ENCODE measurements at regions not wholly inside any gene's neighbourhood (a gene's known extent, or its start where the extent isn't known, plus 50 kb on each side); places are given as distances from the start of the nearest gene placed in this dataset.

DNA sequence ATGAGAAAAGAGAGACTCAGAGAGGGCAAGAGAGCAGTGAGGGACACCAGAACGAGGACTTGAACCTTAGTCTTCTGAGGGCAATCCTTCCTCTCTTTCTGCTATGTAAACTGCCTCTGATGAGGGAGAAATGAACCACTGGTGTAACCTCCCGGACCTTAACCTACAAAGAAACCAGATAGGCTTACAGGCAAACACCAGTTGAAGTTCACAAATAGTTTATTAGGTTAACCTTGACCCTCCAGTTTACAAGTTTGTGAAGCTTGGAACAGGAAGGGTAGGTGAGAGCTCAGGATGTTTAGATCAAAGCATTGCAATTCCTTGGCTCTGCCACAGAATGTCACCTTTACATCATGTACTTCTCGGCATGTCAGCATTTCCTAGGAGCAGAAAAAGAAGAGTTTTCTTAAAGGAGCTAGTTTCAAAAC lies 486.4 kb upstream of the SPRED2 start (continued):
- TF ChIP-seq, protein P1, sequence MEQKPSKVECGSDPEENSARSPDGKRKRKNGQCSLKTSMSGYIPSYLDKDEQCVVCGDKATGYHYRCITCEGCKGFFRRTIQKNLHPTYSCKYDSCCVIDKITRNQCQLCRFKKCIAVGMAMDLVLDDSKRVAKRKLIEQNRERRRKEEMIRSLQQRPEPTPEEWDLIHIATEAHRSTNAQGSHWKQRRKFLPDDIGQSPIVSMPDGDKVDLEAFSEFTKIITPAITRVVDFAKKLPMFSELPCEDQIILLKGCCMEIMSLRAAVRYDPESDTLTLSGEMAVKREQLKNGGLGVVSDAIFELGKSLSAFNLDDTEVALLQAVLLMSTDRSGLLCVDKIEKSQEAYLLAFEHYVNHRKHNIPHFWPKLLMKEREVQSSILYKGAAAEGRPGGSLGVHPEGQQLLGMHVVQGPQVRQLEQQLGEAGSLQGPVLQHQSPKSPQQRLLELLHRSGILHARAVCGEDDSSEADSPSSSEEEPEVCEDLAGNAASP (CRISPR knock-in tag; IDR thresholded peaks at IDR 0.05; ENCODE audit: borderline replicate concordance), result no peak; the same call in none of the 2 replicates
- TF ChIP-seq ZNF430 (CRISPR knock-in tag; IDR thresholded peaks at IDR 0.05) (0 out of 2 replicates have a peak, but pooled peaks have one; percentile 61), MLLT10 (CRISPR knock-in tag; IDR thresholded peaks at IDR 0.05) (no peak), RBFOX2 (IDR thresholded peaks at IDR 0.05; ENCODE audit: low read depth, low read length) (no peak), ZKSCAN8 (CRISPR knock-in tag; IDR thresholded peaks at IDR 0.05; ENCODE audit: borderline replicate concordance) (peak; percentile 65; the same call in 1 of the 2 replicates), TRIM24 (CRISPR knock-in tag; IDR thresholded peaks at IDR 0.05) (no peak), ZNF589 (CRISPR knock-in tag; conservative IDR thresholded peaks at IDR 0.05) (0 out of 2 replicates have a peak, but pooled peaks have one; percentile 26), FOSL2 (CRISPR knock-in tag; IDR thresholded peaks at IDR 0.05) (peak; percentile 36; the same call in 1 of the 2 replicates), ZNF644 (CRISPR knock-in tag; IDR thresholded peaks at IDR 0.05; ENCODE audit: low read depth) (peak; percentile 77), ZNF558 (CRISPR knock-in tag; IDR thresholded peaks at IDR 0.05; ENCODE audit: borderline replicate concordance) (no peak), MBNL3 (CRISPR knock-in tag; conservative IDR thresholded peaks at IDR 0.05) (no peak), HMG20A (CRISPR knock-in tag; IDR thresholded peaks at IDR 0.05; ENCODE audit: borderline replicate concordance) (peak; percentile 63; the same call in 1 of the 2 replicates), ZNF83 (CRISPR knock-in tag; IDR thresholded peaks at IDR 0.05; ENCODE audit: borderline replicate concordance) (no peak), SIN3B (IDR thresholded peaks at IDR 0.05; ENCODE audit: low read length) (no peak), ZNF451 (CRISPR knock-in tag; IDR thresholded peaks at IDR 0.05) (no peak; the same call in 1 of the 2 replicates), ZSCAN30 (CRISPR knock-in tag; IDR thresholded peaks at IDR 0.05) (no peak), NCOA2 (CRISPR knock-in tag; IDR thresholded peaks at IDR 0.05) (peak; percentile 79), HNRNPUL1 (IDR thresholded peaks at IDR 0.05; ENCODE audit: low read depth, low read length) (no peak), SIN3A (IDR thresholded peaks at IDR 0.05; ENCODE audit: borderline replicate concordance, low read depth, low read length) (no peak)
- TF ChIP-seq, protein P2, sequence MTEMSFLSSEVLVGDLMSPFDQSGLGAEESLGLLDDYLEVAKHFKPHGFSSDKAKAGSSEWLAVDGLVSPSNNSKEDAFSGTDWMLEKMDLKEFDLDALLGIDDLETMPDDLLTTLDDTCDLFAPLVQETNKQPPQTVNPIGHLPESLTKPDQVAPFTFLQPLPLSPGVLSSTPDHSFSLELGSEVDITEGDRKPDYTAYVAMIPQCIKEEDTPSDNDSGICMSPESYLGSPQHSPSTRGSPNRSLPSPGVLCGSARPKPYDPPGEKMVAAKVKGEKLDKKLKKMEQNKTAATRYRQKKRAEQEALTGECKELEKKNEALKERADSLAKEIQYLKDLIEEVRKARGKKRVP (CRISPR knock-in tag; IDR thresholded peaks at IDR 0.05), result no peak
- TF ChIP-seq, protein P3, sequence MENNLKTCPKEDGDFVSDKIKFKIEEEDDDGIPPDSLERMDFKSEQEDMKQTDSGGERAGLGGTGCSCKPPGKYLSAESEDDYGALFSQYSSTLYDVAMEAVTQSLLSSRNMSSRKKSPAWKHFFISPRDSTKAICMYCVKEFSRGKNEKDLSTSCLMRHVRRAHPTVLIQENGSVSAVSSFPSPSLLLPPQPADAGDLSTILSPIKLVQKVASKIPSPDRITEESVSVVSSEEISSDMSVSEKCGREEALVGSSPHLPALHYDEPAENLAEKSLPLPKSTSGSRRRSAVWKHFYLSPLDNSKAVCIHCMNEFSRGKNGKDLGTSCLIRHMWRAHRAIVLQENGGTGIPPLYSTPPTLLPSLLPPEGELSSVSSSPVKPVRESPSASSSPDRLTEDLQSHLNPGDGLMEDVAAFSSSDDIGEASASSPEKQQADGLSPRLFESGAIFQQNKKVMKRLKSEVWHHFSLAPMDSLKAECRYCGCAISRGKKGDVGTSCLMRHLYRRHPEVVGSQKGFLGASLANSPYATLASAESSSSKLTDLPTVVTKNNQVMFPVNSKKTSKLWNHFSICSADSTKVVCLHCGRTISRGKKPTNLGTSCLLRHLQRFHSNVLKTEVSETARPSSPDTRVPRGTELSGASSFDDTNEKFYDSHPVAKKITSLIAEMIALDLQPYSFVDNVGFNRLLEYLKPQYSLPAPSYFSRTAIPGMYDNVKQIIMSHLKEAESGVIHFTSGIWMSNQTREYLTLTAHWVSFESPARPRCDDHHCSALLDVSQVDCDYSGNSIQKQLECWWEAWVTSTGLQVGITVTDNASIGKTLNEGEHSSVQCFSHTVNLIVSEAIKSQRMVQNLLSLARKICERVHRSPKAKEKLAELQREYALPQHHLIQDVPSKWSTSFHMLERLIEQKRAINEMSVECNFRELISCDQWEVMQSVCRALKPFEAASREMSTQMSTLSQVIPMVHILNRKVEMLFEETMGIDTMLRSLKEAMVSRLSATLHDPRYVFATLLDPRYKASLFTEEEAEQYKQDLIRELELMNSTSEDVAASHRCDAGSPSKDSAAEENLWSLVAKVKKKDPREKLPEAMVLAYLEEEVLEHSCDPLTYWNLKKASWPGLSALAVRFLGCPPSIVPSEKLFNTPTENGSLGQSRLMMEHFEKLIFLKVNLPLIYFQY (CRISPR knock-in tag; IDR thresholded peaks at IDR 0.05; ENCODE audit: borderline replicate concordance), result no peak
- TF ChIP-seq, protein P4, sequence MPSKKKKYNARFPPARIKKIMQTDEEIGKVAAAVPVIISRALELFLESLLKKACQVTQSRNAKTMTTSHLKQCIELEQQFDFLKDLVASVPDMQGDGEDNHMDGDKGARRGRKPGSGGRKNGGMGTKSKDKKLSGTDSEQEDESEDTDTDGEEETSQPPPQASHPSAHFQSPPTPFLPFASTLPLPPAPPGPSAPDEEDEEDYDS (CRISPR knock-in tag; IDR thresholded peaks at IDR 0.05), result 0 out of 2 replicates have a peak, but pooled peaks have one; percentile 19
- TF ChIP-seq, protein P5, sequence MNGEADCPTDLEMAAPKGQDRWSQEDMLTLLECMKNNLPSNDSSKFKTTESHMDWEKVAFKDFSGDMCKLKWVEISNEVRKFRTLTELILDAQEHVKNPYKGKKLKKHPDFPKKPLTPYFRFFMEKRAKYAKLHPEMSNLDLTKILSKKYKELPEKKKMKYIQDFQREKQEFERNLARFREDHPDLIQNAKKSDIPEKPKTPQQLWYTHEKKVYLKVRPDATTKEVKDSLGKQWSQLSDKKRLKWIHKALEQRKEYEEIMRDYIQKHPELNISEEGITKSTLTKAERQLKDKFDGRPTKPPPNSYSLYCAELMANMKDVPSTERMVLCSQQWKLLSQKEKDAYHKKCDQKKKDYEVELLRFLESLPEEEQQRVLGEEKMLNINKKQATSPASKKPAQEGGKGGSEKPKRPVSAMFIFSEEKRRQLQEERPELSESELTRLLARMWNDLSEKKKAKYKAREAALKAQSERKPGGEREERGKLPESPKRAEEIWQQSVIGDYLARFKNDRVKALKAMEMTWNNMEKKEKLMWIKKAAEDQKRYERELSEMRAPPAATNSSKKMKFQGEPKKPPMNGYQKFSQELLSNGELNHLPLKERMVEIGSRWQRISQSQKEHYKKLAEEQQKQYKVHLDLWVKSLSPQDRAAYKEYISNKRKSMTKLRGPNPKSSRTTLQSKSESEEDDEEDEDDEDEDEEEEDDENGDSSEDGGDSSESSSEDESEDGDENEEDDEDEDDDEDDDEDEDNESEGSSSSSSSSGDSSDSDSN (CRISPR knock-in tag; IDR thresholded peaks at IDR 0.05), result no peak
